ENCODE measurements at regions not wholly inside any gene's neighbourhood (a gene's known extent, or its start where the extent isn't known, plus 50 kb on each side); places are given as distances from the start of the nearest gene placed in this dataset.

- peak; percentile 0 for DNase-seq
Observed at GRCh38 chr2:144948205-144948855, 428.4 kb upstream of the ZEB2 start.

DNA sequence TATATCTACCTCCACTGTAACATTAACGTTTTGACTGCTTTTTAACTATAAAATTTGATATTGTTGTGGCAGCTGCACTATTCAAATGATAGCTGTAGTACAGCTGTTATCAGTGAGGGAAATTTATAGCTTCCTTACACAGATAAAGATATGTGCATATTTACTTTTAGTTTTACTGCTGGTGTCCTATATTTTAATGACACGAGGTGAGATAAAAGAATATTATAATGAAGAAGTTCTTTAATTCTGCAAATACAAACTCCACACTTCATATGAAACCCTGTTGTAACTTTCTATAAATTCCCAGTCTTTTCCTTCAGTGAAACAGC lies 427.8 kb upstream of the ZEB2 start:
- DNase-seq = no peak

DNA sequence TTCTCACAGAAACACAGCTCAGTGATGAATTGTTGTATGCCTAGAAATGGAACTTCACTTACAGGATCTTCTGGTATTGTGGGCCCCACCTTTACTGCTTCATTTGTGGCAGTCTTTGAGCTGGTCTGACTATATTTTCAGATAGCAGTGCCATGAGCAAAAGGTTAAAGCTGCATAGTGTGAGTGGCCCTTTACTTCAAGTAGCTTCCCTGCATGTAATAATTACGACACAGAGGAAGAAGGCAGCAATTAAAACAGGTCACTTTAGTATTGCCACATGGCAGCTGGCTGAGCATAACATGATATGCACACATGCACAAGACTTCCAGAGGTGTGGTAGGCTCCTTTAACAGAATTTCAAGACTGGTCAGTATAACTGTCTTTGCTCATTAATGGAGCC lies 426.3 kb upstream of the ZEB2 start:
- DNase-seq = peak; percentile 1

GRCh38 chr2:144944546-144945220 lies 424.8 kb upstream of the ZEB2 start:
- no peak for DNase-seq

DNA sequence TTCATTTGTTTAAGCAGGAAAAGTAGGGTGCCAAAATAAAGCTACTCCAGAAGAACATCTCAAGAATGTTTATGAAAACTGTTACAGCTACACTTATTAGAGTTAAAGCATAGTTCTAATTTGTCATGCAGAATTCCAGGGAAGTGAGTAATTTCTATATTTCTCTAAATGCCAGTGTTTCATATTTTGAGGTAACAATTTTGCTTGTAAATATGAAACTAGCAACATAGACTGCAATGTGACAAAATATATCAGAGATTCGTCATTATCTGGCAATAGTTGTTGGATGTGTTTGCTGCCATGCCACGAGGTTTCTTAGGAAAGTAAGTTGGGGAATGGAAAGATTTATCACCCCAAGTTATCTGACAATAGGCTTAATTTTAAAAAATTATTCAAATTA lies 424.1 kb upstream of the ZEB2 start:
- DNase-seq = no peak

- no peak for DNase-seq
Observed at GRCh38 chr2:144943293-144943941, 423.5 kb upstream of the ZEB2 start.

DNA sequence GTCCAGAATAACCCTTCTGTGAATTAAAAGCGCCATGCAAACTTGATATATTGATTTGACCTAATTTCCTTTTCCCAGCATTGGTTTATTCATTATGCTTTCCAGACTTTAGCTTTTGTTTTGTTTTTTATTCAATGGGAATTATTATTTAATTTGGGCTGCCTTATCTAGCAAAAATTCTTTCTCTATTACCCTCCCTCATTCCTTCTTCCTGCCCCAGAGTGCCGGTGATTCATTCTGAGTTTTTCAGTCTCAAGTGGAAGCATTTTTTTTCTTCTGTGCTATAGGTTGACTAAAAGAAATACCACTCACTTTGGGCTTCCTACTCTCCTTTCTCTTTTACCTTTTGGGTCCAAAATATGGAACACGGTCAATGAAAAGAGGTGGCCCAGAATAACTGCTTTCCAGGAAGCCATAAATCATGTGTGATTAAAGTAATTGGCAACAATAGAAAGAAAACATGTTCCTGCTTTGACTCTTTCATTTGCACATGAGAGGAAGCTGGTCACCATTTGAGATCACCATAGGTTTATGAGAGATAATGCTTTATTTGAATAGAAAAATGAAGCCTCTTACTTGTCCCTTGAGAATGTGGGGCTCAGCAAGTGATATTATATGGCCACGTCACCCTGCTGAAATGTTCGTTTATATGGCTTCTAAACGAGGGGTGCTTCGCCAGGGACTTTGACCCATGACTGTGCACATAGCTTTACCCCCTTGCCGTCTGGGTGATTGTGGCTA lies 422.8 kb upstream of the ZEB2 start:
- no peak for DNase-seq

GRCh38 chr2:144941743-144942488 lies 422.0 kb upstream of the ZEB2 start:
- DNase-seq = no peak

- no peak for DNase-seq
Observed at GRCh38 chr2:144939590-144939989, 419.7 kb upstream of the ZEB2 start.

DNA sequence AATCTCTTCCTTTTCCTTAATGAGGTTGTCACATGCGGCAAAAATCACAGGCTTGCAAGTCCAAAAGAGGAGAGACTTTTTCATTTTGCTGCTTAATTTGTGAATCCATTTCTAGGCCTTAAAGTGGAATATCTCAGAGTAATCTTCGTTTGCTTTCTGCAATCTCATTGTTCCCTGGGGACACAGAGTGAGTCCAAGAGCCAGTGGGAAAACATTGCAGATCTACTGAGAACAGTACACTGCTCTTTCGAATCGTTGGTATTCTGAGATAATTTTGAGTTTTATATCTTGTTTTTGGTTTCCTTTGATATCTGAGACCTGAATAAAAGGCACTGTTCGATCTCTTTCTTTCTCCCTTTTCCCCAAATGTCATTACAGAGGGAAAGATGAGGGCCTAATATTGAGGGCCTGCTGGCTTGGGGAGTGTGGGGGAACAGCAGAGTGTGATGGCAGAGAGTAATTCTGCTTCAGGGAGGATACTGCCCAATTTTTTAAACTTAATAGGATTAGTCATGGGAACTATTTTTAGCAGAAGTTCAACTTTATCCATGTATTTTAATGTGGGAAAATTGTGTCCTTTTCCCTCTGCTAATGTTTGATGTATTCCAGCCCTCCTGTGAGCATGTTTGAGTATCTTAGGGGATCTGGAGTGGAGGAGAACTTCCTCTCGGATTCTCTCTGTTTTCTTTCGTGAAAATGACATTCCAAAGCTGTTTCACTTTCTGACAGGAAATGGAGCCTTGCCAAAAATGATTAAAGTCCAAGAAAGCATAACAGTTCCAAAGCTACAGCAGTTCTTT lies 418.2 kb upstream of the ZEB2 start:
- no peak for DNase-seq

- DNase-seq = no peak
Observed at GRCh38 chr2:144937066-144937465, 417.1 kb upstream of the ZEB2 start.

- no peak for DNase-seq
Observed at GRCh38 chr2:144936442-144936841, 416.5 kb upstream of the ZEB2 start.

DNA sequence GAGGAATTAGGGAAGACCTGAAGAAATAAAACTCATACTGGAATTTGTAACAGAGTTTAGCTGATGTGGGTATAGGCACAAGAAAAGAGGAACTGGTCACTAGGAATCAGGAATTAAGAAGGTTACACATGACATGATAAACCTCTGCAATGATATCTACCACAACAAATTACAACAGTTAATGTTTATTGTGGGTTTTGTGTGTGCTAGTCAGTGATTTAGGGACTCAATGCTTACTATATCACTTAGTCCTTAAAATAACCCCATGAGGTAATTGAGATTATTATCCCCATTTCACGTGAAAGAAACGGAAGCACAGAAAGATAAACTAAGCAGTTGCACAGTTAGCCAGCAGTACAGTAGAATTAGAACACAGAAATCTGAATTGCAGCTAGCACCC lies 415.8 kb upstream of the ZEB2 start:
- no peak for DNase-seq

DNA sequence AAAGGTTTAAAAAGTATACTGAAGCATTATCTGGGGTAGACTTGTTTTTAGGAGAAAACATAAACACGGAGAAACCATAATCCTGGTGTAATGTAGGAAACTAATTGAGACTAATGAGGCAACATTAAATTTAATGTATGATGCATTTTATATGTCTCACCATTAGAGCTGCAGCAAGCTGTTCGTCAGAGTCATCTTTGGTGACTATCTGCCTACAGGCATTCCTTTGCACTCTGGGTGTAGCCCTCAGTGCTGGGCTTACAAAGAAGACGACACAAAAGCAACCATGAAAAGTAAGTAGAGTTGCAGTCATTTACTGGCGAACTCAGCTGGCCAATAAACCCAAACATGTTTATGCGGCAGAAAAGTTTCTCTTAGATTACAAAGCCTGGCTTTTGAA lies 415.3 kb upstream of the ZEB2 start:
- DNase-seq = no peak

- no peak for DNase-seq
Observed at GRCh38 chr2:144931960-144932359, 412.0 kb upstream of the ZEB2 start.

DNA sequence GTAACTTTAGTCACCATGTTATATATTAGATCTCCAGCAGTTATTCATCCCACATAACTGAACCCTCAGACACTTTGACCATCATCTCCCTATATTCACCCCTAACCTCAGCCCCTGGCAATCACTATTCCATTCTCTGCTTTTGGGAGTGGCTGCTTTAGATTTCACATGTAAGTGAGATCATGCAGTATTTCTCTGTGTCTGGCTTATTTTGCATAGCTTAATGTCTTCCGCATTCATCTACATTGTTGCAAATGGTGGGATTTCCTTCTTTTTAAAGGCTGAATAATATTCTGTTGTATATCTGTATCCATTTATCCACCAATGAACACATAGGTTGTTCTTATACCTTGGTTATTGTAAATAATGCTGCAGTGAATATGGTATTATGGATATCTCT lies 411.6 kb upstream of the ZEB2 start:
- no peak for DNase-seq

DNA sequence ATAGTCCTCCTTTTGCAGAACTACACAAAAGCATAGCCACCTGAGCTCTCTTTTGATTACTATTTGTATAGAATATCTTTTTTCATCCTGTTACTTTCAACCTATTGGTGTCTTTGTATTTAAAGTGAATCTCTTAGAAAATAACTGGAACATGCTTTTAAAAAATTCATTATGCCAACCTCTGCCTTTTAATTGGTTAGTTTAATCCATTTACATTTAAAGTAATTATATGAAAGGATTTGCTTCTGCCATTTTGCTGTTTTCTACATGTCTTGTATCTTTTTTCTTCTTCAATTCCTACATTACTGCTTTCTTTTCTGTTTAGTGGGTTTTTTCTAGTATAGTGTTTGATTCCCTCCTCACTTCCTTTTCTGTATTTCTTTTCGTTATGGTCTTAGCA lies 407.5 kb upstream of the ZEB2 start:
- no peak for DNase-seq

DNA sequence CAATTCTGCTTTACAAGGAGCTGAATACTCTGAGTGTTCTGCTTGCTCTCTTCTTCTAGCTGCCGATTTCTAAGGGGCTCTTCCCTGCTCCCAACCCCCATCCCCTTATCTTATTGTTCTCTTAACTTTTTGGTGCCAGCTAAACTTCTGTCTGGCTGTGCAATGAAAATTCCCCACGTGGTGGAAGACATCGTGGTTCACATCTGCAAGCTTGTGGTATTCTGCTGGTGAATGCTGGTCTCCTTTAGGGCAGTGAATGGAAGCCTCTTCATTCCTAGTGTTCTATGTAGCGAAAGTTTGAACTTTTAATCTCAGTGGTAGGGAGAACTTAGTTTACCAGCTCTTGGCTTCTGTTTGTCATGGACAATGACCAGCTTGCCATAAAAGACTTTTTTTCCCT lies 406.0 kb upstream of the ZEB2 start:
- DNase-seq = no peak

GRCh38 chr2:144924827-144925226 lies 404.9 kb upstream of the ZEB2 start:
- no peak for DNase-seq

DNA sequence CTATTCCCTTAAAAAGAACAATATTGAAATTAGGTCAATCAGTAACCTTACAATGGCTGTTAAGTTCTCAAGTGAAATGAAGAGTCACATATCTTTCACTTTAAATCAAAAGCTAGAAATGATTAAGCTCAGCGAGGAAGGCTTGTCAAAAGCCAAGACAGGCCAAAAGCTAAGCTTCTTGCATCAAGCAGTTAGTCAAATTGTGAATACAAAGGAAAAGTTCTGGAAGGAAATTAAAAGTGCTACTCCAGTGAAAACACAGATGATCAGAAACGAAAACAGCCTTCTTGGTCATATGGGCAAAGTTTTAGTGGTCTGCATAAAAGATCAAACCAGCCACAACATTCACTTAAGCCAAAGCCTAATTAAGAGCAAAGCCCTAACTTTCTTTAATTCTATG lies 402.6 kb upstream of the ZEB2 start:
- DNase-seq = no peak

- no peak for DNase-seq
Observed at GRCh38 chr2:144920755-144921530, 401.0 kb upstream of the ZEB2 start.

Measured in NCI-H524 treated with DMSO at 0.1 percent for 48 hours (cell line).